ENCODE measurements at regions not wholly inside any gene's neighbourhood (a gene's known extent, or its start where the extent isn't known, plus 50 kb on each side); places are given as distances from the start of the nearest gene placed in this dataset.

DNA sequence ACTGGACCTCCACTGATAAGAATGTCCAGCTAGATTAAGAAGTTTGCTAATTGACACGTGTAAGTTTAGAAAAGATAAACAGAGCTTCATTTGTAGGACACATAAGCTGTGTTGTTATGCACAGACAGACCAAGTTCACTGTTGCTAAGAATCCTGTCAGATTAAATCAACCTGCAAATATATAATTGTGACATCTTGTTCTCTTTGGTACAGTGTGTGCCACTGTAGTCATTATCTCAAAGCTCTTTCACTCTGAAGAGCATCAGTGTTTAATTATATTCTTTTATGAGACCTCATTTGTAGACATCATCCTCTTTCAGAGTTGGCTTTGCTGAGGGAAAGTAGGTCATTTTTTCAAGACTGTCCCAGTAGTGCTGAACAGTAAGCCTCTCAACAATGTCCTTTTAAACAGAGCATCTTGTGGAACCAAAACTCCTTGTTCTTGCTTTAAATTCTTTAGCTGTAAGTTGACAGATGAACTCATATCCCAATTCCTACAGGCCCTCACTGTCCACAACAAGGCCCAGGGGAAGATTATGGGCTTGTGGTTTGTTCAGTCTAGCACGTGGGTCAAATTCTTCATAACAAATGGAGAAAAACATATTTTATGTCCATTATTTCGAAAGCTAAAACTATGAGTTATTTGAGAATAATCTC is 252.4 kb downstream of the HDGFL1 start:
- no peak for DNase-seq

DNA sequence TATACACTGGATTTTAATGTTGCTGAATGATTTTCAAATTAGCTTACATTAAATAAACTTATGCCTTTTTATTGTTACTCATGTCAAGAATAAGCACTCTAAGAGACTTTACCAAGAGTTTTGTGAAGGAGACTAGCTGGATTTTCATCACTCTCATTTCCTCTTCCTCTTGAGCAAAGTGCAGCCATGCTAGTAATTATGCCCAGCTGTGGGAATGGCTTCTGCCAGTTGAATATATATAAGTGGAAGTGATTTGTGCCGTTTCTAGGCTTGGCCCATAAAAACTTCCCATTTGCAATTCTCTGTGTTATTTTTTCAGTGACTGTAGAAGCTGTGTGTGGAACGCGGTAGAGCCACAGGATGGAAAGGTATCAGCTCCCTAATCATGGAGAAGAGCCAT is 255.8 kb downstream of the HDGFL1 start:
- DNase-seq: no peak

DNA sequence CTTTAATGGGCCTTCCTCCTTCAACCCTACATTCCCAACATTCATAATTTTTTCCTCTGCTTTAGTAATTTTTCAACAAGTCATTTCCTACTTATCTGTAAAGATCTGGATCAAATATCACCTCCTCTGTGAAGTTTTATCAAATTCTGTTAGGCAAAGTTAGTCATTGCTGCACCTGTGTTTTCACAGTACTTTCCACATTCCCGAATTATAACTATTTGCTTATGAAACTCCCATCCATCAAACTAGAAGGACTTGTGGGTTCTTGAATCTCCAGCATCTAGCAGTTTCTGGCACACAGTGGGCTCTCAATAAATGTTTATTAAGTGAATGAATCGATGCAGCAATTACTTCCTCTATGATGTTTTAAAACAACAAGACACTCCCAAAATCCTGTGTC is 257.6 kb downstream of the HDGFL1 start:
- no peak for DNase-seq

DNA sequence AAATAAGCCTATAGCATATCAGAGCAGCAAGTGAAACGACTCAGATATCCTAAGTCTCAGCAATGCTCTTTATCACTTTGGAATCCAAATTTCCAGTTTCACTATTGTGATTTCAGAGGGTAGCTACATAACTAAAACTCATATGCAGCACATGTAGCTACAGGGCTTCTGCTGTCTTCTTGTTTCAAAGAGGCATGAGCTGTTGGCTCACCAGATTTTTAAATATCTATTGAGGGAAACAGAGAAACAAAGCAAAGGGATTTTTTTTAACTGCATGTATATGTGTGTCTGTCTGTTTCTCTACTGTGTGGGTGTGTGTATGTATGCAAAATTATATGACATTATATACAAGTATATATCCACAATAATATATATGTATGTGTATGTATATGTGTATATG is 258.4 kb downstream of the HDGFL1 start:
- no peak for DNase-seq

DNA sequence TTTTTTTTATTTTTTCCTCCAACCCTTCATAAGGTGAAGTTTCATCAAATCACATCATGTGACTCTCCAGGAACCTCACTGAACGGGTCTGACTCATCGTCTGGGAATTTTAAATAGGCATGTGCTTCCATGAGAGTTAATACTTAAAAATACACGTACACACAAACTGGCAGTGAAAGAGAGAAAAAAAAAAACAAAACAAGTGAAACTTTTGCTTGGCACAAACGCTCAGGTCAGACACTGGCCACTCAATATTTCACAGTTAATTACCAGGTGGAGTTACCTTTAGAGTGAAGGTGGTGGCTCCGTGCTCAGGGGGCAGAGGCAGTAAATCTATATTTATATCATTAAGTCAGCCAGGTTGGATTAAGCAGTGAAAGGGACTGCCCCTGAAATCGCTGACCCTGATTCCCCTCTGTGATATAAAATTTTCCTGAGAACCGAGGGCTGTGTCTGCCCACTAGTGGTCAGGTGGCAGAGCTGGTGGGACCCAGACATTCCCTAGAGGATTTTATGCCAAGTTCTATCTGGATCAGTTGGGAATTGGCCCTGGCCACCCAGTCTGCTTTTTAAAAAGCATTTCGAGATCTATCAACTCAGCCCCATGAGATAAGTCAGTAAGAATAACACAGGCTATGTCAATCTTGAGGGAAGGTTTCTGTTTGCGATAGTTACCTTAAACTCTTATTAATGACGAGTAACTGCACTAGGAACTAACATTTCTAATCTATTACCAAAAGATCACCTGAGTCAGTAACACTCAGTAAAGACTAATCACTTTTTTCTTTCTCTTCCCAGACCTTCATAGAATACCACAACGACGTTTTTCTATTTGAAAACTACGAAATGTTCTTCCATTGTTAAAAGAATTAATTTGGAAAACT is 259.1 kb downstream of the HDGFL1 start:
- DNase-seq: no peak

DNA sequence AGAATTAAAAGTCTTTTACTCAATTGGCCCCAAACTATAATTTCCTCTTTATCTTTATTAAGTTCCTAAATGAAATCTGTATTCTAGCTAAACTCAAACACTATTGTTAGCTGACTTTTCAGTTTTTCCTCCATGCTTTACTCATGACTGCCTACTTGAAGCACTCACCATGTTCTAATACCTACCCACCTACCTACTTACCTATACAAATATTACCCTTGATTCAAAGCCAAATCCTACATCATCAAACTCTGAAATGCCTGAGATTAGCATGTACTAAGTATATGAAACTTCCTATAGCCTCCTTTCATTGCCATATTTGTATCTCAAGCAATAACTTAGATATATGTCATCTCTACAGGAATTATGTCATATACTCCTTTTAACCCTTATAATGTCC is 259.7 kb downstream of the HDGFL1 start:
- no peak for DNase-seq

DNA sequence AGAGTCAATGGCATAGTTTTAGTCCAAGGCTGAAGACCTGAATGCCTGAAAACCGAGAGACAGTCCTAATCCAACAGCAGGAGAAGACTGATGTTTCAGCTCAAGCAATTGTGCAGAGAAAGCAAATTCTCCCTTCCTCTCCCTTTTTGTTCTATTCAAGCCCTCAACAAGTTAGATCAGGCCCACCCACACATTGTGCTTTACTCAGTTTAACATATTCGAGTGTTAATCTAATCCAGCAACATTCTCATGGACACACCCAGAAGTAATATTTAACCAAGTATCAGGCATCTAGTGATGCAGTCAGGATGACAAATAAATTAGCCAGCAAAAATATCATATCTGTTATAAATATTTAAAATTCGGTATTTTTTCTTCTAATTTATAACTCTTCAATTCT is 261.1 kb downstream of the HDGFL1 start:
- no peak for DNase-seq

DNA sequence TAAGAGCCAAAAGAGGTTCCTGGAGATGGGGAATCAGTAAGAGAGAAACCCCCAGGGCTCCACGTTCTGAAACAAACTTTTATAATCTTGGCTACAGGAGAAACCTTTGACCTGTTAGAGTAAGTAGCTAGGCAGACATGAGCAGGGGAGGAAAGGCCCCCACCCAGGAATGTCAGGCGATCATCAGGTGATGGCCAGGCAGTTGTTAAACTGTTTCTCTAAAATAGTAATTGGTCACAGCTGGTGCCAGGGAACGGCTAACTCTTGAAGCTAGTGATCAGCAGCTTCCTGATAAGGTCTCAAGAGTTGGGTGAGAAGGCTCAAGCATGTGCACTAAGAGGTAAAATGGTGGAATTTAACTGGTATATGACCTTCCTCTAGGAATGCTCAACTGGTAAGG is 263.8 kb downstream of the HDGFL1 start:
- DNase-seq: no peak

DNA sequence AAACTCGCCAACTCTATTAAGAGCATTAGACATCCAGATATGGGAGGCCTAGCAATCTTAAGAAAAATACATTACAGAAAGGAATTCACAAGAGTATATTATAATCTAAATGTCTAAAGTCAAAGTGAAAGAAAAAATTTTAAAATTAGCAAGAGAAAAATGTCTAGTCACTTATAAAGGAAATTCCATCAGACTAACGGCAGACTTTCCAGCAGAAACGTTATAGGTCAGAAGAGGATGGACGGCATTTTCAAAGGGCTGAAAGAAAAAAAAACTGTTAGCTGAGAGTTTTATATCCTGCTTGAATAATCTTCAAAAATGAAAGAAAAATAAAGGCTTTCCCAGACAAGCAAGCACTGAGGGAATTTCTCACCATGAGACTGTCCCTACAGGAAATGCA is 269.0 kb downstream of the HDGFL1 start:
- no peak for DNase-seq

DNA sequence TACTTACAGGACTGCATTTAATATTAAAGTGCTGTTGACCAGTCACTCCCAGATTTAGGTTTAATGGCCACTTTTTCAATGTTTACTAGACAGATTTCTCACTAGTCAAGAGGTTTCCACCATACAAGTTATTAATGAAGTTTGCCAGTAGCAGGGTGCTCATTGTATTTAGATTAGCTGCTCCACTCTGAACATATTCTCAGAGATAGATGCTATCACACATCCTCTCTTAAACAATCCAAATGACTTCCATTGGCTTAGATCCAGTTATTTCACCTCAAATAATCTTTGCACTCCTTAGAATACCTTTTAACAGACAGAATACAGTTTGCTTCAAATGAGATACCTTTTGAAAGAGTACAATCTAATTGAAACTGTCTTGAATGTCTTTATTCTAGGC is 276.1 kb downstream of the HDGFL1 start:
- no peak for DNase-seq

DNA sequence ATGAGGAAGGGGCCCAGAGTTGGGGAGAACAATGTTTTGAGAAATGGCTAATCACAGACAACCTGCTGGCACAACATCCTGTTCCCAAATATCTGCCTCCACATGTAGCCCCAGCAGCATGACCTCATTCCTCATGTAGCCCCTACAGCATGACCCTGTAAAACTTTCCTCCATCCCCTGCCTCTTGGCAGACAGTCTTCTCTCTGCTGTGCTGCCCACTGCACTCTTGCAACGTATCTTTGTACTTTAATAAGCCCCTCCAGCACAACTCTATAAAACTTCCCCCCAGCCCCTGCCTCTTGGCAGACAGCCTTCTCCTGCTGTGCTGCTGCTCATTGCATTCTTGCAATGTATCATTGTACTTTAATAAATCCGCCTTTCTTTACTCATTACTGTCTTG is 278.8 kb downstream of the HDGFL1 start:
- DNase-seq: no peak

DNA sequence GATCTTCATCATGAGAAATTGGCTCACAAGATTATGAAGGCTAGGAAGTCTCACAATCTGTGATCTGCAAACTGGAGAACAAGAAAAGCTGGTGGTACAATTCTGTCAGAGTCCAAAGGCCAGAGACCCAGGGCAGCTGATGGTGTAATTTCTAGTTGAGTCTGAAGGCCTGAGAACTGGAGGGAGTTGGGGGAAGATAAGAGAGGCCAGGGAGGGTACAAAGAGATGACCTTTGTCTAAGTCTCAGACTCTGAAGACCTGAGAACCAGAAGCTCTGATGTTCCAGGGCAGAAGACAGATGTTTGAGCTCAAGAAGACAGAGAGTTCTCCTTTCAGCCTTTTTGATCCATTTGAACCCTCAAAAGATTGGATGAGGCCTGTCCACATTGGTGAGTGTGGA is 280.6 kb downstream of the HDGFL1 start:
- no peak for DNase-seq

DNA sequence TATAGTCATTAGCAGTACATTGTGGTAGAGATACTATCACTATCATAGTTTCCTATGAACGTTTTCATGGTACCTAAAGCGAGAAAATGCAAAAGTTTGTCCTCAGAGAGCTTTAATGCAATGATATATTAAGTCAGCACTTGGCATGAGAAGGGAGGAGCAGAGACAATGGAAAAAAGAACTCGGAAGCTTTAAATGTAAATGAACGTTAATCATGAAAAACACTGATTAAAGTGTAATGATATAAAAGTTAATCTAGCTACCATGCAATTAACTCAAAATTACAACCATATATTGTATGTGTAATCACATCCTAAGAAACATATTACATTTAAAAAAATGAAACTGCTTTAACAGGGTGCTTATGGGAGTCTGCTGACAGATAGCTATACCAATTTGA is 282.7 kb downstream of the HDGFL1 start:
- no peak for DNase-seq

DNA sequence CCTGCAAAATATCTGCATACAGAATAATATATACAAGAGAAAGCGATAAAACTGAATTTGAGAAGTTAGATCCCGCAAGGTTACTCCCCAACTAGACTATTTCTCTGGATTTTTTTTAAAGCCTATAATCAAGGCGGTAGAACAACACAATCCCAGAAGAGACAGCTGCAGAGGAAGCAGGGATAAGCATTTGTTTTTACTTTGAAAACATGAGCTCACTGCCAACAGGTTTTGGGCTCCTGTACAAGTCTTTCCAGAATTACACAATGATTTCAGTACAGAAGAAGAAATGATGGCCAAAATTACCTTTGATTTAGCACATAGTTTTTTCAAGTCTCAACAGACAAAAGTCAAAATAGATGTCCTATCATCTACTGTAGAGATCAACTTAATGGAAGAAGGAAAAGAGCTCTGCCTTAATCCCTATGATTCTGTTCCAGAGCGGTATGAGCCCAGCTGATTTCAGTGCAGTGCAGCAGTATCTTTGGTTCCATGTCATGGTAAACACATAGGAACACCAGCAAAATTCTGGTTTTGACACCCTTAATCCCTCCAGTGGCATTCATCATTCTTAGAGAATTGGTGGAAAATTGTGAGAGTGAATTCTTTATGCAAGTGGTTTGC is 304.3 kb downstream of the HDGFL1 start:
- no peak for DNase-seq

DNA sequence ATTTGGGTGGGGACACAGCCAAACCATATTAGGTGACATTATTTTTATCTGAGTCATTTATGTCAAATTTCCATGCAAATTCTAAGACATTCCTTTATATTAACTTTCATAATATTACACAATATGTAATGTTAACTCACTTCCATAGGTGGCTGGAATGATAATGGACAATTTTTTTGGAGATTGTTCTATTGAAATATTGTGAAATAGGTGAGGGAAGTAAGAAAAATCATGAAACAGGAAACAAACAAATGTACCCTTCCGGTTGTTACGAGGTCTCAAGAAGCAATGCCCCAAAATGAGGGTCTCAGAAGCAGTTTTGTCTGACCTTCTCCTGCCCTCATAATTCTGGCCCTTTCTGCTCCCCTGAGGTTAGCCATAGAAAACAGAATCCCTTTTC is 306.5 kb downstream of the HDGFL1 start:
- no peak for DNase-seq

DNA sequence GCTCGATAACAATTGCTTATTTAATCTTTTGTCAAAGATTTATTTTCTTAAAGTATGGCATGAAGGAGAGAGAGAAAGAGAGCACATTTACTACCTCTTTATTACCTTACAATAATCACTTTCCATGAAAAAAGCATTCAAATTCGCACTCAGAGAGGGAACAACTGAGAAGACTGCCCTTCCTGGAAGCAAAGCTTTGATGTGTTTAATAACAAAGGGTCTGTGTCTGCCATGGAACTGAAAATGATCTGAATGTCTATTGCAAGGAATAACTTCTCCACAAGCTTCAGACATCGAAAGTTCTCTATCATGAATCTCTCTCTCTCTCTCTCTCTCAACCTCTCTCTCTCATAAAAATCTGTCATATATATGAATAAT is 308.9 kb downstream of the HDGFL1 start:
- DNase-seq: no peak

DNA sequence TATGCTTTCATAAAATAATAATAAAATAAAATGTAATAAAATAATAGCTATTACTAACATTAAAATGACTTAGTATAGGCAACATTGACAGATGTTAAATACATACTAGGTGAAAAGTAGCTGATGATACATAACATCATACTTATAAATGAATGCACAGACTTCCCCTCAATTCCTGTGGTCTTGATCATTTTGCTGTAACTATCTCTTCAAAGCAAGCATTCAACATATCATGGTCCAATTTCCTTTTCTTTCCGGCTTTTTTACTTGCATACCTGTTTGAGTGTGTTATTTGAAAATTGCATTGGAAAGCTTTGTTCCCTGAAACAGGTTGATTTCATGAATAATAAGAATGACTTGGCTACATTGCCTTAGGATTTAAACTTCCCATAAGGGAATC is 309.3 kb downstream of the HDGFL1 start:
- DNase-seq: no peak

DNA sequence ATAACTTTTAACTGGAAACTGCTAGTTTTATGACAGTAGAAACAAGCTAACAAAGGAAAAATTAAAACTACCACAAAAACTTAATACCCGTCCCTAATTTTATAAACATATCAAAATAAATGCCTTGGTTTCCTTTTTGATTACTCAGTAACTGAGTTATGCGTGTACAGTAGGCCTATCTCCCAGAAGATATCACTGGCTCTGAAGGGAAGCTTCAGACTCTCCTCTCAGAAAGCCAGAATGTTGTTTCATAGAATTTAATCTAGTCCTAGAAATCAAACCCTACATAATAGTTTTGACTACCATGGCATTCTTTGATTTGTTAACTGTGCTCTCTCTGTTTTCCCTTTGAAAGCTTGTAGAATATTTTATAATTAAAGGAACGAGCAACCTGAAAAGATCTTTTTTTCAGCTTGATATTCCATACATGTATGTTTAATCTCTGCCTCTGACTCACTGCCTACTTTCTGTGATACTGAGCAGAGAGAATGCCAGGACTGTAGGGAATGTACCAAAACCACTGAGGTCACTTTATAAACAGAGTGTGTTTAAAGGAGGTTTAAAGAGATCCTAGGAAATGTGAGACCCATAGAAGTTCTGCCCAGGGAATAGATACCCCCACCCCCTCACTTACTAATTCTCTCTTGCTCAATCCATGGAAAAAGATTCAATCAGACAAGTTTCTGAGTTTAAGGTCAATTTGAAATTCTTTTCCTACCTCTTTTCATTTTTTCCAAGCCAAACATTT is 311.5 kb downstream of the HDGFL1 start:
- no peak for DNase-seq

DNA sequence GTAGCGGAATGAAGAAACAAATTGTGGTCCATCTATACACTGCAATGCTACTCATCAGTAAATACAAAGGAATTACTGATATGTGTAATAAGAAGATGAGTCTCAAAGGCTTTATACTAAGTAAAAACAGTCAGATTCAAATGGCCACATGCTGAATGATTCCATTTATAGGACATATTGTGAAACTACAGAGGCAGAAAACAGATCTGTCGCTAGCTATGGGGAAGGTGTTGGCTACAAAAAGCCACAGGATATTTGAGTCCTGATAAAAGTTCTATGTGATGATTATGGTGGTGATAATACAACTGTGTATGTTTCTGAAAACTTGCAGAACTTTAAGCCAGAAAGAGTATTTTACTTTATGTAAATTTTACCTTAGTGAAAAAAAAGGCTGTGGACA is 313.2 kb downstream of the HDGFL1 start:
- DNase-seq: no peak

DNA sequence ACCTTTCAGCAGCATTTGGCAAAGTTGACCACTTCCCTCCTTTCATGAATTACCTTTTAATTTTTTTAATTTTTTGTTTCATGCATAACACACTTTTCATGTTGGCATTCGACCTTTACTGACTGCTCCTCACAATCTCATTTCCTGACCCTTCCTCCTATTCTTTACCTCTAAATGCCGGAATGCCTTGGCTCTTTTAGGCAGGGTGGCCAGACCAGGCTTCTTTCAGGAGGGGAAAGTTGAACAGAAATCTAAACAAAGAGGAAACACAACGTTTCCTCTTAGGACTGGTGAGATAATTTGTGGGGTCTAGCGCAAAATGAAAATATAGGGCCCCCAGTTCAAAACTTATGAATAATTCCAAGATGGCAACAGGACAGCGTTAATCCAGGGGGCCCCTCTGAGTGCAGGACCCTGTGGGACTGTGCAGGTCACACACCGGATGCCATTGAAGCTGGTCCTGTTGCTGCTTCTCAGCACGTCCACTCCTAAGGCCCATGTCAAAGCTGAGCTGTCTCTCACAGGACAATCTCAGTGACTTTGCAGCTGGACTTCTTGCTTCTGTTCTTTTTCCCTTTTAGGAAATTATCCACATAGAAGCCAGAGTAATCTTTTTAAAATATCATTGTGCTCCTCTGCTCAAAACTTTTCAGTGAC is 313.8 kb downstream of the HDGFL1 start:
- DNase-seq: no peak

DNA sequence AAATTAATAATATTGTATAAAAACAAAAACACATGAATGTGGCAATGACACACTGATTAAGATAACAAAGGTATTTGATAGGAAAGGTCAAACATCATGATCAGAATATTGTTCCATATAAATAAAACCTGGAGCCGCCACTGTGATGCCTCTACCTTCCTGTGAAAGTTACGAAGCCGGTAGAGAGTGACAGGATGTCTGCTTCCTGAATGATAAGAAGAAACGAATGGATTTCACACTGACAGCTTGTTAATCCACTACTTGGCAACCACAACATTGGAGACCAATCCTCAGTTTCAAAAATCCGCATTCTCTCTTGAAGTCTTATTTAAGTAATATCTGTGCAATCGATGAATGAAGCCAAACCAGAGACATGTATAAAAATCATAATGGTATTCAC is 315.1 kb downstream of the HDGFL1 start:
- DNase-seq: no peak

DNA sequence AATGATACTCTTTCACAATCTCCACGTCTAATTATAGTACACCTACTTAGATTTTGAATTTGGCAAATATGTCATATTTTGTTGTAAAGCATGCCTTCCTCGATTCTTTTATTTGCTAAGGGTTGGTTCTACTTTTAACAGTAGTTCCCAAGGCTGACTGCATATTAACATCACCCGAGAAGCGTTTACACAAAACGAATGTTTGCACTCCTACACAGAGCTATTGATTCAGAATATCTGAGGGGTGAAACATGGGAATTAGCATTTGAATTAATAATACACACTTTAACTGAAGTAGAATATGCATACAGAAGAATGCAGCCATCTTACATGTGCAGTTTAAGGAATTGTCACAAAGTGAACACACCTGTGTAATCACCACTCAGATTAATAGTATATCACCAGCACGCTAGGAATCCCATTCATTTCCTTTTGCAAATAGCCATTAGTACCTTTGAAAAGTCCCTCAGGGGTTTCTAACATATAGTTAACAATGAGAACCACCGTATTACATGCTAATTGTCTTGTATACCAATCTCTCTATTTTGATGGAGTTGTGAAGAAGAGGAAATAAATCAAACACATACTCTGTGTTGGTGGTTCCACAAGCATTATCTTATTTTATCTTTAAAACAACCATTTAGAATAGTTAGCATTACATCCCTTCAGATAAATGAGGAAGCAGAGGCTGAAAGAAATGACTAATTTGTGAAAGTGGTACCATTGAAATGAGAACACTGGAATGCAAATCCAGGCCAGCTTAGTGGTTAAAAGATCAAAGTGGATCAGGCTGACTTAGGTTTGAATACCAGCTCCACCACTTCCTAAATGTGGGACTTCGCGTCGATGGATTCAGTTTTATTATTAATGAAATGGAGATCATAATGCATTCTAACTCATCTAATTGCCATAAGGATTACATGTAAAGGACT is 317.6 kb downstream of the HDGFL1 start:
- DNase-seq: no peak

Data from CD4-positive, alpha-beta T cell treated with Interleukin-21 for 1 hour (primary cell).